GM10248 (cell line): ENCODE measurements at regions not wholly inside any gene's neighbourhood (a gene's known extent, or its start where the extent isn't known, plus 50 kb on each side); places are given as distances from the start of the nearest gene placed in this dataset.

Experiments
- CTCF ChIA-PET: fragments of 300-600 bp; sonication (Branson Sonifier 250); formaldehyde crosslinking; extraction: SDS; loops from one replicate; lab custom pipeline; 2021; ENCODE audit warnings: antibody characterized with exemption; lab: Yijun Ruan, JAX
- POLR2A ChIA-PET: fragments of 350-650 bp; sonication (Branson Sonifier 250); formaldehyde crosslinking; extraction: SDS; loops from one replicate; lab custom pipeline; 2020; ENCODE audit warnings: antibody characterized with exemption; lab: Yijun Ruan, JAX
- DNase-seq: peaks from one replicate; pipeline ENCODE4 v3.0.0; 2012; ENCODE audit errors: extremely low spot score
- TF ChIP-seq, protein P1 (sequence below): IDR thresholded peaks from 2 replicates; pipeline ENCODE4 v1.5.1; 2012; ENCODE audit warnings: mild to moderate bottlenecking, low read depth; ENCODE audit errors: extremely low read depth, missing control alignments, control extremely low read depth

DNA sequence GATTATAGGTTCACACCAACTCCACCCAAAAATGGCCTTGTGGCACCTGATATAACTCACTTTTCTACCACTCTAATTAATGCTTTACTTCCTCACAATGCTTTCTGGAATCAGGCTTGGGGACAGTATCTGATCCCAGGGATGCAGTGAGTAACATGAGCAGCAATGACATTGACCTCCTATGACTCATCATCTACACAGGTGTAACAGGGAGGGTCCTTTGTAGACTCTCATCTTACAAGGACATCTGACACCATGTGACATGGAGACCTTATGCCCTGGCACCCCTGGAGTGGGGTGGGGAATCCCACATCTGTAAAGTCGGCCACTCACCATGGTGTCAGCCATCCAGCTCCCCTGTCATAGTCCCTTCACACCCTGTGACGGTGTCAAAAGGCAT, 586.4 kb downstream of the MED13L start:
- ChIA-PET POLR2A (no interaction called here), CTCF (no interaction called here)
- TF ChIP-seq, protein P1, sequence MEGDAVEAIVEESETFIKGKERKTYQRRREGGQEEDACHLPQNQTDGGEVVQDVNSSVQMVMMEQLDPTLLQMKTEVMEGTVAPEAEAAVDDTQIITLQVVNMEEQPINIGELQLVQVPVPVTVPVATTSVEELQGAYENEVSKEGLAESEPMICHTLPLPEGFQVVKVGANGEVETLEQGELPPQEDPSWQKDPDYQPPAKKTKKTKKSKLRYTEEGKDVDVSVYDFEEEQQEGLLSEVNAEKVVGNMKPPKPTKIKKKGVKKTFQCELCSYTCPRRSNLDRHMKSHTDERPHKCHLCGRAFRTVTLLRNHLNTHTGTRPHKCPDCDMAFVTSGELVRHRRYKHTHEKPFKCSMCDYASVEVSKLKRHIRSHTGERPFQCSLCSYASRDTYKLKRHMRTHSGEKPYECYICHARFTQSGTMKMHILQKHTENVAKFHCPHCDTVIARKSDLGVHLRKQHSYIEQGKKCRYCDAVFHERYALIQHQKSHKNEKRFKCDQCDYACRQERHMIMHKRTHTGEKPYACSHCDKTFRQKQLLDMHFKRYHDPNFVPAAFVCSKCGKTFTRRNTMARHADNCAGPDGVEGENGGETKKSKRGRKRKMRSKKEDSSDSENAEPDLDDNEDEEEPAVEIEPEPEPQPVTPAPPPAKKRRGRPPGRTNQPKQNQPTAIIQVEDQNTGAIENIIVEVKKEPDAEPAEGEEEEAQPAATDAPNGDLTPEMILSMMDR = no peak
- no peak for DNase-seq

DNA sequence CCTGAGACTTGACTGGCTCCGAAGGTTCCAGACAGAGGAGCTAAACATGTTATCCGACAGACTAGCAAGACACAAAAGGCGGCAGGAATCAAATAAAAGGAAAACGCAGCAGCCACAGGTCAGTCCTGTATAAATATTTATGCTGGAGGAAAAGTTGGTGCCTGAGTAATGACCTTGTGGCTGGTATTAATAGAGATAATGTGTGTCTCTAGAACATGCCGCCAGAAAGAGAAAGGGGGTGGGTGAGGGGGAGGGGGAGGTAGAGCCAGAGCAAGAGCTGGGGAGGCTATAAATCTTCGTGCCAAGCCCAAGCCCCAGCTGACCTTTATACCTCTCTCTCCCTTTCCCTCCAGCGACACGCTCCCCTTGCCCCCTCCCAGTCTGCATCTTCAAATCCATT, 590.4 kb downstream of the MED13L start:
- TF ChIP-seq, protein P1 = no peak
- ChIA-PET CTCF (no interaction called here), POLR2A (no interaction called here)
- DNase-seq = no peak

DNA sequence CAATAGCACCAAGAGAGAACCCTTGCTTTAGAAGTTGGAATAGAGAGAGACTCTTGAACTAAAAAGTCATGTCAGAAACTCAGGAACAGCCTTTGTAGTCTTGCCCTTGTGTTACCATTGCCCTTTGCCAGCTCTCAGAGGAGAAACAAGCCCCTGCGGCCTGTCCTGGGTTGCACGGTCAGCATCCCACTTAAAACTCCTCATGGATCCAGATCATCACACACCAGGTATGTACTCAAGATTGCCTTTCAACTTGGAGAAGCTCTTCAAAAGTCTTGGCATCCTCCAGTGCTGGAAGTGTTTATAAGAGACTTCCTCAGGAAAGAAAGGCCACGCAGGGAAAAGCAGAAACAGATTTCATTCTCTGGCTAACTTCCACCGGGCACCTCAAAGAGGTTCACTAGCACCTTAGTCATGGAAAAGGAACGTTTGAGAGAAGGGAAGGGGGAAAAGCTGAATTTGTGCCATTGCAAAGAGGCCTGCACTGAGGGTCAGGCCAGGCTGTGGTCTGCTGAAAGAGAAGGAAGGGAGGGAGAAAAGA, 594.2 kb downstream of the MED13L start:
- TF ChIP-seq, protein P1 = no peak
- DNase-seq = no peak
- ChIA-PET POLR2A (no interaction called here), CTCF (interaction anchor here (1.0 kb wide), 1 partner anchor 12 kb away, joined by 3 read pairs; no protein-coding TSS in a partner anchor)

DNA sequence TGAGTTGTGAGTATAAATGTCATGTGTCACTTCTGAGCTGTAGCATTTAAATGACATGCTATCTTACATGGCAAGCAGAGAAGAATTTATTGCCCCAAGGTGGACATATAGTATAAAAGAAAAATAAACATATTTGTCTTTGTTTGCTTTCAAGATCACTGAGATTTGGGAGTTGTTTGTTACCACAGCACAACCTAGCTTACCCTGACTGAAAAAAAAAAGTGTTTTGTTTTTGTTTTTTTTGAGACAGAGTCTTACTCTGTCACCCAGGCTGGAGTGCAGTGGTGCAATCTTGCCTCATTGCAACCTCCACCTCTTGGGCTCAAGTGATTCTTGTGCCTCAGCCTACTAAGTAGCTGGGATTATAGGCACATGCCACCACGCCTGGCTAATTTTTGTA, 596.5 kb downstream of the MED13L start:
- ChIA-PET CTCF (no interaction called here), POLR2A (no interaction called here)
- TF ChIP-seq, protein P1 = no peak
- no peak for DNase-seq

DNA sequence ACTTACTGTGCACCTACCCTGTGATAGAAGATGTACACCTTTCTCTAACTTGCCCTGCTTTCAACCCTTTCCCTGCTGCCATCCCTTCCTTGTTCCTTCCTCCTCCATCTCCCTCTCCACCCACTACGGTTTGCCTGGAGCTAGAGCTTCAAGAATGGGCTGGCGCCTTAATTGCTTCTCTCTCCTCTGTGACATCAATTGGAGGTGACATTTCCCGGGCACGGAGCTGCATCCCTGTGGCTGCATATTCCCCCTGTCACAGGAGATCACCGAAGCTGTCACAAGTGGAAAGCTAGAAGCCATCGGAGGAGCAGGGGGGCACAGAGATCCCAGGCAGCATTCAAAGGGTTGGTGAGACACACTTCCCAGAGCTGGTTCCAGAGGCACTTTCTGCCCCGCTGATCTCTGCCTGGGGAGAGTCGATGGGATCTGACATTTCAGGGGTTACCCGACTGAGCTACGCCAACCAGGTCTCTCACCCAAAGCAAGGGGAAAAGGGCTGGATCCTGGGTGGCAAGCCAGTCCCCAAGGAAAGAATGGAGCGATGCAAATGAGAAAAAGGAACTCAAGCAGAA, 604.9 kb downstream of the MED13L start:
- ChIA-PET CTCF (no interaction called here), POLR2A (no interaction called here)
- TF ChIP-seq, protein P1 = no peak
- no peak for DNase-seq

DNA sequence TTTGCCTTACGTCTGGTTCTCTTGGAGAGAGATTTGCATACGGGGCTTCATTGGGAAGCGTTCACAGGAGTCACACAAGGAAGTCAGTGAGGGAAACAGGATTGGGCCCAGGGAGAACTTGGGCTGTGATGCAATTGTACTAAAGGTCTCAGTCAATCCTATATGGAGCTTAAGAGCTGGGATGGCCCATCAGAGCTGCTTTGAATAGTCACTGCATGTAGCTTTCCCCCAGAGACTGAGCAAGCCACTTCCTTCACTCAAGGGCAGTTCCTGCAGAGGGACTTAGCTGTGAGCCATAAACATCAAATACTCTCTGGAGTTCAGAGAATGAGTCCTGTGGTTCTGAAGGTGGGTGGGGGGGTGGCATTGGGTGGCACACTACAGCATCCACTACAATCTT, 605.4 kb downstream of the MED13L start:
- ChIA-PET POLR2A (no interaction called here), CTCF (no interaction called here)
- TF ChIP-seq, protein P1 = no peak

More for the DNA sequence above, 605.4 kb downstream of the MED13L start:
- DNase-seq = no peak
